CD8-positive, alpha-beta memory T cell (primary cell): ENCODE measurements at regions not wholly inside any gene's neighbourhood (a gene's known extent, or its start where the extent isn't known, plus 50 kb on each side); places are given as distances from the start of the nearest gene placed in this dataset.

ENCODE experiments used
- CTCF ChIA-PET: fragments of 350-600 bp; sonication (Branson Sonifier 250); formaldehyde crosslinking; loops from one replicate; lab custom pipeline; 2021; ENCODE audit warnings: antibody characterized with exemption; lab: Charles Lee
- POLR2A ChIA-PET: fragments of 350-600 bp; sonication (Branson Sonifier 250); formaldehyde crosslinking; loops from one replicate; lab custom pipeline; 2021; ENCODE audit warnings: antibody characterized with exemption; lab: Charles Lee
- DNase-seq, 5 donors: peaks; one replicate each; pipeline versions ENCODE4 v3.0.0 to v3.0.0-alpha.2; 2020 to 2022; ENCODE audit warnings: mixed read lengths in 1 of 5
- H3K27ac ChIP-seq: one replicate; pipeline ENCODE4 v1.7.0; 2013; ENCODE audit warnings: low read depth, mild to moderate bottlenecking, low read length, moderate library complexity
- H3K27me3 ChIP-seq: 2 replicates; pipeline ENCODE4 v1.7.0; 2013; ENCODE audit warnings: low read length, mild to moderate bottlenecking; ENCODE audit not compliant: insufficient read depth, poor library complexity, severe bottlenecking
- H3K36me3 ChIP-seq: 2 replicates; pipeline ENCODE4 v1.7.0; 2013; ENCODE audit warnings: mild to moderate bottlenecking, low read length, moderate library complexity; ENCODE audit not compliant: insufficient read depth
- H3K4me1 ChIP-seq: 2 replicates; pipeline ENCODE4 v1.7.0; 2013; ENCODE audit warnings: mild to moderate bottlenecking, low read length, moderate library complexity; ENCODE audit not compliant: insufficient read depth
- H3K4me3 ChIP-seq: 2 replicates; pipeline ENCODE4 v1.7.0; 2013; ENCODE audit warnings: mild to moderate bottlenecking, low read length
- H3K9me3 ChIP-seq: 2 replicates; pipeline ENCODE4 v1.7.0; 2013; ENCODE audit warnings: mild to moderate bottlenecking, low read length
- H3K27ac Mint-ChIP-seq, 8 donors: one replicate each; pipeline ENCODE4 v1.8.0; 2020 to 2021; ENCODE audit warnings: mixed read lengths in 8 of 8, mild to moderate bottlenecking in 6 of 8, inconsistent platforms in 3 of 8, moderate library complexity in 3 of 8
- H3K27me3 Mint-ChIP-seq, 2 donors: one replicate each; pipeline ENCODE4 v1.8.0; 2020 to 2021; ENCODE audit warnings: mixed read lengths in 2 of 2, mild to moderate bottlenecking in 1 of 2, moderate library complexity in 1 of 2
- H3K36me3 Mint-ChIP-seq, 3 donors: one replicate each; pipeline ENCODE4 v1.8.0; 2020 to 2021; ENCODE audit warnings: mixed read lengths in 3 of 3, inconsistent platforms in 1 of 3, mild to moderate bottlenecking in 1 of 3
- H3K4me1 Mint-ChIP-seq, 3 donors: one replicate each; pipeline ENCODE4 v1.8.0; 2020 to 2021; ENCODE audit warnings: mixed read lengths in 3 of 3, inconsistent platforms in 1 of 3, mild to moderate bottlenecking in 1 of 3
- H3K4me3 Mint-ChIP-seq, 7 donors: one replicate each; pipeline ENCODE4 v1.8.0; 2020 to 2021; ENCODE audit warnings: mixed read lengths in 7 of 7, mild to moderate bottlenecking in 6 of 7, moderate library complexity in 4 of 7, inconsistent platforms in 2 of 7
- H3K9me3 Mint-ChIP-seq, 5 donors: one replicate each; pipeline ENCODE4 v1.8.0; 2020 to 2022; ENCODE audit warnings: mixed read lengths in 5 of 5, mild to moderate bottlenecking in 3 of 5, moderate library complexity in 2 of 5, inconsistent platforms in 1 of 5

DNA sequence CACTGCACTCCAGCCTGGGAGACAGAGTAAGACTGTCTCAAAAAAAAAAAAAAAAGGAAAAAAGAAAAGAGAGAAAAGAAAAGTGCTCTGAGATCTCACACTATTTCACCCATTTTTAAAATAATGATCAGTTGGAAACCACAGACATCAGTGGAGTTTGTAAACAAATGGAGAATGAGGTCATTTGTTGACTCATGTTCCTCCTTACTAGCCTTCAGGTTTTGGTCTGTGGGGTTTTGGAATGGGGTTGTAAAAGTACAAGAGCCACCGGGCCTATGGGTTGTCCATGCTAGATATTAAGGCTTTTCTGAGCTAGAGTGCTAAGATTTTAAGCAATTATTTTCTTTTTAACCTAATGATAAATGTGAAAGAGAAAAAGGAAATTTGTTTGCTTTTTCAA is 104.4 kb upstream of the PRL start:
- H3K27me3 Mint-ChIP-seq = no peaks in the 10 kb centered on the region
- CTCF ChIA-PET = no interaction called here
- no peaks in the 10 kb centered on the region for H3K36me3 Mint-ChIP-seq
- H3K27me3 ChIP-seq = no peaks in the 10 kb centered on the region
- no peak overlapping the region for H3K4me3 ChIP-seq
- POLR2A ChIA-PET = no interaction called here
- DNase-seq = no peak
- no peaks in the 10 kb centered on the region for H3K9me3 ChIP-seq
- H3K27ac ChIP-seq = no peak overlapping the region
- H3K4me1 Mint-ChIP-seq = no peaks in the 10 kb centered on the region
- H3K9me3 Mint-ChIP-seq = peaks cover 0 to 7% (median 3%) of the 10 kb centered on the region in 5 donors
- H3K4me1 ChIP-seq = no peaks in the 10 kb centered on the region
- no peaks in the 10 kb centered on the region for H3K36me3 ChIP-seq
- H3K27ac Mint-ChIP-seq = no peak overlapping the region
- H3K4me3 Mint-ChIP-seq = no peak overlapping the region

DNA sequence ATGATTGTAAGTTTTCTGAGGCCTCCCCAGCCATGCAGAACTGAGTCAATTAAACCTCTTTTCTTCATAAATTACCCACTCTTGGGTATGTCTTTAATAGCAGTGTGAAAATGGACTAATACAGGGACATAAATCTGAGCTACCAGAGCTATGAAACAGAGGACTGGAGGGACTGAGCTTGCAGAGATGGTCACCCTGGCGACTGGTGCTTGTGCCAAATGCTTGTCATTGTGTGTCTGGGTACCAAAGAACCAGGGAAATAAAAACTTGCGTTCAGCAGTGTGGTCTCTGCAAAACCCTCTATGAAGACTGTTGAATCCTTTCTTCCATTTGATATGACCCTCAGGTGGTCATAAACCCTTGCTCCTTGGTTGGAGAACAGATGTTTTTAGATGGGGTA is 105.1 kb upstream of the PRL start:
- peaks cover 0 to 7% (median 3%) of the 10 kb centered on the region in 5 donors for H3K9me3 Mint-ChIP-seq
- H3K27me3 ChIP-seq = no peaks in the 10 kb centered on the region
- DNase-seq = no peak
- no peaks in the 10 kb centered on the region for H3K9me3 ChIP-seq
- no peaks in the 10 kb centered on the region for H3K4me1 Mint-ChIP-seq
- ChIA-PET CTCF (no interaction called here), POLR2A (no interaction called here)
- no peaks in the 10 kb centered on the region for H3K4me1 ChIP-seq
- H3K4me3 ChIP-seq = no peak overlapping the region
- no peak overlapping the region for H3K27ac Mint-ChIP-seq
- no peaks in the 10 kb centered on the region for H3K36me3 ChIP-seq
- H3K27ac ChIP-seq = no peak overlapping the region
- no peaks in the 10 kb centered on the region for H3K36me3 Mint-ChIP-seq
- H3K4me3 Mint-ChIP-seq = no peak overlapping the region
- H3K27me3 Mint-ChIP-seq = no peaks in the 10 kb centered on the region

DNA sequence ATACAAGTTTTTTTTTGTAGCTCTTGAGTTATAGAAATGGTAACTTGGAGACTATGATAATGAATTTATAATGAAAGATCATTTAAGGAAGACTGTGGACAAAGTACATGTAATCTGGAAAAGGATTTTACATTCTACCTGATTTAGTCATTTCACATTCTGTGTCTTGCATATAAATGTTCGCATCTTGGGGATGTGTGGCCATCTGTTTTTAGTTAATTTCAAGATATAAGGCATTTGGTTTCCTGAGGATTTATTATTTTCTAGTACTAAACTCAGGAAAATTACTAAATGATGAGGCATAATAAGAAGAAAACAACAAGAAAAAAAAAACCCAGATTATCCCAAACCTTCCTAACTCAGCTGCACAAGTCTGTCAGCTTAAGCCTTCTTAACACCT is 112.7 kb upstream of the PRL start:
- H3K27me3 Mint-ChIP-seq = no peaks in the 10 kb centered on the region
- no peak overlapping the region for H3K4me3 ChIP-seq
- H3K4me1 Mint-ChIP-seq = no peaks in the 10 kb centered on the region
- H3K27ac Mint-ChIP-seq = no peak overlapping the region
- H3K9me3 ChIP-seq = no peaks in the 10 kb centered on the region
- no peaks in the 10 kb centered on the region for H3K4me1 ChIP-seq
- ChIA-PET CTCF (no interaction called here), POLR2A (no interaction called here)
- no peaks in the 10 kb centered on the region for H3K36me3 Mint-ChIP-seq
- H3K36me3 ChIP-seq = no peaks in the 10 kb centered on the region
- DNase-seq = no peak
- no peak overlapping the region for H3K27ac ChIP-seq
- no peaks in the 10 kb centered on the region for H3K27me3 ChIP-seq
- no peak overlapping the region for H3K4me3 Mint-ChIP-seq
- peaks cover 0 to 13% (median 0%) of the 10 kb centered on the region in 5 donors for H3K9me3 Mint-ChIP-seq

DNA sequence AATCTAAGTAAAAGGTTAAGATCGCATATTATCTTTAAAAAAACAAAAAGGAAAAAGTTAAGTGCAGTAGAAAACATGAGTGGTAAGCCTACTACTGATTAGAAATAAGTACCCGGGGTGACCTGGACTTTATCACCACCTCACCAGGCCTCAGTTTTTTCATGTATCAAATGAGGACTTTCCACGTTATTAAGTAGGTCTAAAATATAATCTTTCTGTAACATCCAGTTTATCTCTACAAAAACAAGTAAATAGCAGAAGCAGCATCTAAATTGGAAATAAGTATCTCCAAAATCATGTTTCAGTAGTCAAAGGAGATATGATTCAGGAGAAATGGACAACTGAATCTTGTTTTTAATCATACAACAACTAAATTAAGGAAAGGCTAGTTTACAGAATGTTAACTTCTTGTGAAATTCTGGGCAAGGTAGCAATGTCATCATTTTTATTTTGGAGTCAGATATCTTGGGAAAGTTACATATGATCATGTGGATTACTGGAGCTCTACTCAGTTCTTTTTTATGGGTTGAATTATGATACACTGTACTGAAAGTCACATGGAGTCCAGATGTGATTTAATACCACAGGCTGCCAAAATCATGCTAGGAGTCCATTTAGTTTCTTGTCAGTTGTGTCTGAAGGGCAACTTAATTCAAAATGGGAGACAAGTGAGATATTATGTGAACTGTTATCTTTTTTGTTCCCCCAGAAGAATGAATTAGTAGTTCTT is 114.7 kb upstream of the PRL start:
- no peak overlapping the region for H3K27ac ChIP-seq
- no peaks in the 10 kb centered on the region for H3K9me3 ChIP-seq
- Mint-ChIP-seq H3K27me3 (no peaks in the 10 kb centered on the region), H3K36me3 (no peaks in the 10 kb centered on the region), H3K4me3 (no peak overlapping the region), H3K27ac (no peak overlapping the region), H3K4me1 (no peaks in the 10 kb centered on the region), H3K9me3 (peaks cover 0 to 13% (median 0%) of the 10 kb centered on the region in 5 donors)
- no peaks in the 10 kb centered on the region for H3K27me3 ChIP-seq
- no peak overlapping the region for H3K4me3 ChIP-seq
- ChIA-PET CTCF (no interaction called here), POLR2A (no interaction called here)
- no peaks in the 10 kb centered on the region for H3K4me1 ChIP-seq
- no peaks in the 10 kb centered on the region for H3K36me3 ChIP-seq
- DNase-seq = no peak

DNA sequence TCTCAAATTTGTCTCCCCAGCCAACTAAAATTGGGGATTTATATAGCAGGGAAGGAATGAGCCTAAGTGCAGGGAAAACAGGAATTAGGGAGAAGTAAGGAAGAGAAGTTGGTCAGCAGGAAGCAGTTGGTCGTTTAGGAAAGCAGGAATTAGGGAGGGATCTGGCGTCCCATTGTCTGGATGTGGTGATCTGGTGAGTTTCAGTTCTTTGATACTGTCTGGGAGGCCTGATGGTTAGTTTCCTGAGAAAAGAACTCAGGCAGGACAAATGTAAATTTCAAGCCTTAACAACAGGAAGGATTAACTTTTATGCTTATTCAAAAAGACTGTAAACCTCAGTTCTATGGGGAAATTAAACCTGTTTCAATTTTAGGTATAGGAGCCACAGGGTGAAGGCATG is 116.2 kb upstream of the PRL start:
- DNase-seq = no peak
- Mint-ChIP-seq H3K9me3 (peaks cover 0 to 19% (median 3%) of the 10 kb centered on the region in 5 donors), H3K27ac (no peak overlapping the region), H3K36me3 (no peaks in the 10 kb centered on the region), H3K4me3 (no peak overlapping the region), H3K27me3 (no peaks in the 10 kb centered on the region), H3K4me1 (no peaks in the 10 kb centered on the region)
- ChIA-PET CTCF (no interaction called here), POLR2A (no interaction called here)
- H3K27me3 ChIP-seq = no peaks in the 10 kb centered on the region
- H3K36me3 ChIP-seq = no peaks in the 10 kb centered on the region
- H3K9me3 ChIP-seq = no peaks in the 10 kb centered on the region
- no peaks in the 10 kb centered on the region for H3K4me1 ChIP-seq
- H3K27ac ChIP-seq = no peak overlapping the region
- H3K4me3 ChIP-seq = no peak overlapping the region

DNA sequence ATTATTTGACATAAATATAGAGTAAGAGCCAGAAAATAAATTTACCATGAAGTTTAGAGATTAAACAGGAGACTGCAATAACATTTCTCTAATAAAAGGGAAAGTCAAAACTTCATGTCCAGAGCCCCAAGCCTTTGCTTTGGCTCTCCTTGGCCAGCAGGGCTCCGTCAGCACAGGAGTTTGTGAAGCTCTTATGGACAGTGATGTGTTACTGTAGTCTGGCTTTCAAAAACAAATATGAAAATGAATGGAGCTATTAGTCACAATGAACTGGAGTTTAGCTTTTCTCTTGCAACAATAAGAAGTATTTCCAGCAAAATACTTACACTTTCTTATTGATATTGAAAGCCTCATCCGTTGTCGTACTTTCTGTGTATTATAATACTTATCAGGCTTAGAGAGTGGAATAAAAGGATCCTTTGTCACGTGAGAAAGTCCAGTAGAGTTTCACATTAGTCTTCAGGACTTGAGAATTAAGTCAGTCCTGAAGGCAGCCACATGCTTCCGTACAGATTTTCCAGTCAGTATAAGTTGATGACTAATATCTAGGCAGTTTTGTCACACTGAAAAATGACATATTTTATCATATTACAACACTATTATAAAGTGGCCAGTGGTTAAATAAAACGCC is 117.0 kb upstream of the PRL start:
- POLR2A ChIA-PET = no interaction called here
- Histone ChIP-seq H3K4me3 (no peak overlapping the region), H3K27ac (no peak overlapping the region), H3K9me3 (no peaks in the 10 kb centered on the region), H3K27me3 (no peaks in the 10 kb centered on the region), H3K36me3 (no peaks in the 10 kb centered on the region), H3K4me1 (no peaks in the 10 kb centered on the region)
- Mint-ChIP-seq H3K9me3 (peaks cover 2 to 26% (median 5%) of the 10 kb centered on the region in 5 donors), H3K4me1 (no peaks in the 10 kb centered on the region), H3K27me3 (no peaks in the 10 kb centered on the region), H3K27ac (no peak overlapping the region), H3K36me3 (no peaks in the 10 kb centered on the region), H3K4me3 (no peak overlapping the region)
- no peak for DNase-seq
- CTCF ChIA-PET = no interaction called here

DNA sequence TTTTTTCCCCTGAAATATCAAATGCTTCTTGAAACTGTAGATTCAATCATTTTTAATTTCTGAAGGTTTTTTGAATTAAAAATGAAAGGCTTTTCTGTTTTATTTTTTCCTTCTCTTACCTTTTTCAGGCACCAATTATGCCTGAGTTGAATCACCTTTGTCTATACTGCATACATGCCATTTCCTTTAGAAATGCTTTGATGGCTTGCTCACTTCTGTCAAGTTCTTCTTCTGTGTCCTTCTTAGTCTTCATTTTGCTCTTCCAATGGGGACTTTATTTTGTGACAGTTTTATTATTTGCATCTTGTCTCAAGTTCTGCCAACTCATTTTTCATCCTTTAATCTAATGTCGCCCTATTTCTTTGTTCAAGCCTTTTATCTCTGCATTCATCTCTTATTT is 121.9 kb upstream of the PRL start:
- DNase-seq = no peak
- H3K27me3 ChIP-seq = no peaks in the 10 kb centered on the region
- no peaks in the 10 kb centered on the region for H3K4me1 Mint-ChIP-seq
- no peaks in the 10 kb centered on the region for H3K4me1 ChIP-seq
- ChIA-PET CTCF (no interaction called here), POLR2A (no interaction called here)
- H3K27me3 Mint-ChIP-seq = no peaks in the 10 kb centered on the region
- no peaks in the 10 kb centered on the region for H3K9me3 ChIP-seq
- no peak overlapping the region for H3K27ac ChIP-seq
- H3K36me3 ChIP-seq = no peaks in the 10 kb centered on the region
- no peak overlapping the region for H3K27ac Mint-ChIP-seq
- H3K4me3 ChIP-seq = no peak overlapping the region
- peaks cover 11 to 41% (median 17%) of the 10 kb centered on the region in 5 donors for H3K9me3 Mint-ChIP-seq
- H3K36me3 Mint-ChIP-seq = no peaks in the 10 kb centered on the region
- no peak overlapping the region for H3K4me3 Mint-ChIP-seq

DNA sequence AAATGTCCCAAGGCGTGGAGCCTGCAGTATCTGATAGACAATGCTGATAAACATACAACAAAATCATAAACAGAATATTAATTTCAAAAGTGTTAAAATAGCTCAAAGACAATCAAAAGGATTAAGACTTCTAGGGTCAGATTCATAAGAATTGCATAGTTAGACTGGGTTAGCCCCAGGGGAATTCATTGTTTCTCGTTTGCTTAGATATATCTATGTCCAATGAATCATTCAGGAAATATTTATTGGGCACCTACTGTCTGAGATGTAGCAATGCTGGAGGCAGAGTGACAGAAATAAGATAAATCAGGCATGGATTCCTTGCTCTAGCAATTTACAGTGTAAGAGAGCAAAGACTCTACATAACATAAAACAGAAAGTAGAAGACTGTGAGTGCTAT is 124.4 kb upstream of the PRL start:
- ChIA-PET CTCF (no interaction called here), POLR2A (no interaction called here)
- Mint-ChIP-seq H3K9me3 (peaks cover 11 to 41% (median 17%) of the 10 kb centered on the region in 5 donors), H3K4me1 (no peaks in the 10 kb centered on the region), H3K4me3 (no peak overlapping the region), H3K36me3 (no peaks in the 10 kb centered on the region), H3K27me3 (no peaks in the 10 kb centered on the region), H3K27ac (no peak overlapping the region)
- Histone ChIP-seq H3K27ac (no peak overlapping the region), H3K4me1 (no peaks in the 10 kb centered on the region), H3K4me3 (no peak overlapping the region), H3K9me3 (no peaks in the 10 kb centered on the region), H3K36me3 (no peaks in the 10 kb centered on the region), H3K27me3 (no peaks in the 10 kb centered on the region)
- DNase-seq = no peak
